Hepatocyte (in vitro differentiated cells): ENCODE measurements at regions not wholly inside any gene's neighbourhood (a gene's known extent, or its start where the extent isn't known, plus 50 kb on each side); places are given as distances from the start of the nearest gene placed in this dataset.

Source experiments
- EZH2phosphoT487 ChIP-seq: fragments of 200-600 bp; sonication (generic); IDR thresholded peaks from one replicate; pipeline ENCODE4 v1.6.1; 2018; ENCODE audit warnings: antibody characterized with exemption, mild to moderate bottlenecking, low read depth, moderate library complexity; ENCODE audit not compliant: unreplicated experiment, severe bottlenecking
- TF ChIP-seq, protein P1 (sequence below): fragments of 200-600 bp; sonication (generic); IDR thresholded peaks from 2 replicates; pipeline ENCODE4 v1.5.1; 2016; ENCODE audit warnings: antibody characterized with exemption, mild to moderate bottlenecking; ENCODE audit not compliant: poor library complexity

- TF ChIP-seq, protein P1, sequence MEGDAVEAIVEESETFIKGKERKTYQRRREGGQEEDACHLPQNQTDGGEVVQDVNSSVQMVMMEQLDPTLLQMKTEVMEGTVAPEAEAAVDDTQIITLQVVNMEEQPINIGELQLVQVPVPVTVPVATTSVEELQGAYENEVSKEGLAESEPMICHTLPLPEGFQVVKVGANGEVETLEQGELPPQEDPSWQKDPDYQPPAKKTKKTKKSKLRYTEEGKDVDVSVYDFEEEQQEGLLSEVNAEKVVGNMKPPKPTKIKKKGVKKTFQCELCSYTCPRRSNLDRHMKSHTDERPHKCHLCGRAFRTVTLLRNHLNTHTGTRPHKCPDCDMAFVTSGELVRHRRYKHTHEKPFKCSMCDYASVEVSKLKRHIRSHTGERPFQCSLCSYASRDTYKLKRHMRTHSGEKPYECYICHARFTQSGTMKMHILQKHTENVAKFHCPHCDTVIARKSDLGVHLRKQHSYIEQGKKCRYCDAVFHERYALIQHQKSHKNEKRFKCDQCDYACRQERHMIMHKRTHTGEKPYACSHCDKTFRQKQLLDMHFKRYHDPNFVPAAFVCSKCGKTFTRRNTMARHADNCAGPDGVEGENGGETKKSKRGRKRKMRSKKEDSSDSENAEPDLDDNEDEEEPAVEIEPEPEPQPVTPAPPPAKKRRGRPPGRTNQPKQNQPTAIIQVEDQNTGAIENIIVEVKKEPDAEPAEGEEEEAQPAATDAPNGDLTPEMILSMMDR: no peak
- TF ChIP-seq EZH2phosphoT487: no peak
Observed at GRCh38 chr4:138577145-138577544, 335.0 kb upstream of the SLC7A11 start.
